Omental fat pad (tissue), 3 donors: ENCODE measurements at regions not wholly inside any gene's neighbourhood (a gene's known extent, or its start where the extent isn't known, plus 50 kb on each side); places are given as distances from the start of the nearest gene placed in this dataset.

Experiments used
- ATAC-seq: fragments of 150-250 bp; one replicate; pipeline ENCODE4 v1.9.1; 2016; ENCODE audit warnings: mild to moderate bottlenecking, moderate library complexity; ENCODE audit not compliant: low FRiP score
- DNase-seq: peaks from one replicate; pipeline ENCODE4 v3.0.0-alpha.2; 2019; ENCODE audit warnings: low spot score
- TF ChIP-seq, protein P1 (sequence below), 3 donors: fragments of 450-650 bp; IDR thresholded peaks; one replicate each; pipeline ENCODE4 v1.5.1; 2016 to 2017; ENCODE audit warnings: antibody characterized with exemption in 3 of 3, mild to moderate bottlenecking in 3 of 3, moderate library complexity in 2 of 3

DNA sequence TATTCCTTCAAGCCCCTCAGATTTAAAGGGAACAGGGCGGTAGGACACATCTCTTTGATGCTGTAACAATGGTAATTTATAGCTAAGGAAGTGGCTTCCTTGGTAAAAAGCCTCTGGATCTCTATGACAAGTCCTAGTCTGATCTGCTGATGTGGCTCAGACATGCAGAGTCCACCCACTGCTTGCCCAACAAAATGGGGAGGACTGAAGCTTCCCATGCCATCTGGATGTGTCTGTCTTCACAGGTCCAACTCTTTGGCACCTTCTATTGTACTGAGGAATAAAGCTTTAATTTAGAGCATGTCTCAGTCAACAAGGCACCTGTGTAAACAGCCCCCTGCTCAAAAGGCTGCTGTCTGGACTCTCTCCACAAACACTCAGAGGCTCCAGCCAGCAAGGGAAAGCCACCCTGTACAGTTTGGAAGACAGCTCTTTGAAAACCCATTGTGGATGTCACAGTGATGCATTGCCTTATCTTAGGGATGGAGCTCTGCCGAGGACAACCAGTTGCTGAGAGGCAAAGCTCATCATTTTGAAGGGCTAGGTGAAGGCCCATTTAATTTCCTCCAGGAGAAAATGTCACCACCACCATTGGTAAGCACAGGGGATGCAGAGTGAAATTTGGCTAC is 348.6 kb upstream of the GRM7 start:
- DNase-seq, result no peak
- TF ChIP-seq, protein P1, sequence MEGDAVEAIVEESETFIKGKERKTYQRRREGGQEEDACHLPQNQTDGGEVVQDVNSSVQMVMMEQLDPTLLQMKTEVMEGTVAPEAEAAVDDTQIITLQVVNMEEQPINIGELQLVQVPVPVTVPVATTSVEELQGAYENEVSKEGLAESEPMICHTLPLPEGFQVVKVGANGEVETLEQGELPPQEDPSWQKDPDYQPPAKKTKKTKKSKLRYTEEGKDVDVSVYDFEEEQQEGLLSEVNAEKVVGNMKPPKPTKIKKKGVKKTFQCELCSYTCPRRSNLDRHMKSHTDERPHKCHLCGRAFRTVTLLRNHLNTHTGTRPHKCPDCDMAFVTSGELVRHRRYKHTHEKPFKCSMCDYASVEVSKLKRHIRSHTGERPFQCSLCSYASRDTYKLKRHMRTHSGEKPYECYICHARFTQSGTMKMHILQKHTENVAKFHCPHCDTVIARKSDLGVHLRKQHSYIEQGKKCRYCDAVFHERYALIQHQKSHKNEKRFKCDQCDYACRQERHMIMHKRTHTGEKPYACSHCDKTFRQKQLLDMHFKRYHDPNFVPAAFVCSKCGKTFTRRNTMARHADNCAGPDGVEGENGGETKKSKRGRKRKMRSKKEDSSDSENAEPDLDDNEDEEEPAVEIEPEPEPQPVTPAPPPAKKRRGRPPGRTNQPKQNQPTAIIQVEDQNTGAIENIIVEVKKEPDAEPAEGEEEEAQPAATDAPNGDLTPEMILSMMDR (IDR thresholded peaks at IDR 0.05), result no peak
- ATAC-seq, result no peak

- TF ChIP-seq, protein P1 (IDR thresholded peaks at IDR 0.05), result no peak
- no peak for DNase-seq
- ATAC-seq, result no peak
Measured at GRCh38 chr3:6516143-6516542, 344.8 kb upstream of the GRM7 start.

GRCh38 chr3:6516694-6517093 is 344.2 kb upstream of the GRM7 start:
- ATAC-seq (no peak), DNase-seq (no peak)
- TF ChIP-seq, protein P1 (IDR thresholded peaks at IDR 0.05), result no peak

- DNase-seq (no peak), ATAC-seq (no peak)
- TF ChIP-seq, protein P1 (IDR thresholded peaks at IDR 0.05), result no peak
Measured at GRCh38 chr3:6518709-6519345, 342.1 kb upstream of the GRM7 start.

DNA sequence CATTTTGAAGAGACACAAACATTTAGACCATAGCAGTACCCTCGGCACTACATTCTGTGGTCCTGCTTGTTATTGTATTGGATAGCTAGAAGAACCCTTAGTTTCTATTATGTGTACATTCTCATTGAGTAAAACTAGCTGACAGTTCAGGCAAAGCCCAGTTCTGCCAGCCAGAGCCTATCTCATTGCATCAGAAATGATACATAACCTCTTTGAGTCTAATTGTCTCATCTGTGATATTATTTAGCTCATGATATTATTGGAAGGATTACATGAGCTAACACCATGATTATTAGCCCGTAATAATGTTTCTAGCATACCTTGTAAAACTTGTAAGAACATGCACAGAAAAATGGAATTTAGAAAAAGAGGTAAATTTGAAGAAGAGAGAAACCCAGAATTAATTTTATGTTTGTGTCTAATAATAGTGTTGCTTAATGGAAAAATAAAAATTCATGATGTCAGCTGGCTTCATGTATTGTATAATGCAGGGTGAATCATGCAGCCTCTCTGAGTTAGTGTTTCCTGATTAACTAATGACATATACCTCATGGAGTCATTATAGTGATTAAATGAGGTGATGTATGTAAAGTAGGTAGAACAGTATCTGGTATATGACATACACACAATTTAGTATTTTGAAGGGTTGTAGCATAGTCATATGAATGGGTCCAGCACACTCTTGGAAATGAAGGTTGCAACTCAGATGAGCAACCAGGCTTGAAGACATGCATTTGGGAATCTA is 339.4 kb upstream of the GRM7 start:
- no peak for ATAC-seq
- TF ChIP-seq, protein P1 (IDR thresholded peaks at IDR 0.05), result no peak
- DNase-seq, result no peak

DNA sequence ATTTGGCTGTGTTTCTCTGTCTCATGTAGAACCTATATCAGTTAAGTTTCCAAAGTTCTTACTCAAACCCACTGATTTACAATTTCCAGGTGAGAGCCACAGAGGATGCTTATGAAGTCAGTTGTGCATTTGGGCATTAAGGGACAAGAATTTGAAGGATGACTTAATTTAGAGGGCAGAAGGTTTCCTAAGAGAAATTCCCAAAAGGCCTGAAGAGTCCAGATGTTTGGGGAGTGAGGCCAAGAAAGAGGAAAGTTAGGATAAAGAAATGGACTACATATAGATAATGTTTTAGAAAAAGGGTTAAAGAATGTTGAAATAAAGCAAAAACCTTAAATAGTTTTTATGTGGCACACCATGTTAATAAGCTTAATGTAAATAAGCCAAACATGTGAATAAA is 338.7 kb upstream of the GRM7 start:
- no peak for ATAC-seq
- TF ChIP-seq, protein P1 (IDR thresholded peaks at IDR 0.05), result no peak
- no peak for DNase-seq
